PC-3 (cell line): ENCODE measurements at regions not wholly inside any gene's neighbourhood (a gene's known extent, or its start where the extent isn't known, plus 50 kb on each side); places are given as distances from the start of the nearest gene placed in this dataset.
"Not testable (repeated sequence)": the region's sequence is repeated elsewhere in the genome, so short reads cannot be mapped to it uniquely, and the experiment has no call there.

Experiments used
- ATAC-seq: fragments of 200-7000 bp; cut with Tn5 transposase; 2 replicates; pipeline ENCODE4 v1.9.1; 2020; ENCODE audit warnings: mild to moderate bottlenecking, moderate library complexity
- BruUV-seq: library from RNA; stranded (reverse); fragments of 400-500 nt; replicated peaks from 2 replicates; lab custom pipeline; 2021; lab: Mats Ljungman, UMichigan
- CTCF ChIA-PET: fragments of 300-600 bp; sonication (Branson Sonifier 250); formaldehyde crosslinking; loops from one replicate; lab custom pipeline; 2022; ENCODE audit warnings: antibody characterized with exemption; lab: Charles Lee
- POLR2A ChIA-PET: fragments of 300-600 bp; sonication (Branson Sonifier 250); formaldehyde crosslinking; loops from one replicate; lab custom pipeline; 2022; ENCODE audit warnings: antibody characterized with exemption; ENCODE audit not compliant: unreplicated experiment; lab: Charles Lee
- DNase-seq: peaks from one replicate; pipeline ENCODE4 v3.0.0-alpha.2; 2015
- H2AFZ ChIP-seq: fragments of 300-600 bp; sonication (generic); 2 replicates; pipeline ENCODE4 v1.6.0; 2016; ENCODE audit warnings: antibody characterized with exemption, low read length
- H3F3A ChIP-seq: fragments of 300-600 bp; sonication (generic); one replicate; pipeline ENCODE4 v1.6.0; 2017; ENCODE audit warnings: antibody characterized with exemption, low read length, control low read depth, mild to moderate bottlenecking; ENCODE audit not compliant: unreplicated experiment
- H3K27ac ChIP-seq: fragments of 300-600 bp; sonication (generic); 2 replicates; pipeline ENCODE4 v1.5.1; 2016; ENCODE audit warnings: mild to moderate bottlenecking, low read length
- H3K27me3 ChIP-seq: fragments of 300-600 bp; sonication (generic); 2 replicates; pipeline ENCODE4 v1.6.1; 2016; ENCODE audit warnings: low read length, mixed read lengths
- H3K36me3 ChIP-seq: fragments of 300-600 bp; sonication (generic); 2 replicates; pipeline ENCODE4 v1.6.1; 2016; ENCODE audit warnings: low read depth, mixed run types, low read length, mixed read lengths
- H3K4me1 ChIP-seq: fragments of 300-600 bp; sonication (generic); 2 replicates; pipeline ENCODE4 v1.5.1; 2016; ENCODE audit warnings: low read length; ENCODE audit not compliant: insufficient read depth
- H3K4me2 ChIP-seq: fragments of 300-600 bp; sonication (generic); 2 replicates; pipeline ENCODE4 v1.6.0; 2016; ENCODE audit warnings: low read length
- H3K4me3 ChIP-seq: fragments of 300-600 bp; sonication (generic); 2 replicates; pipeline ENCODE4 v1.5.1; 2016; ENCODE audit warnings: mild to moderate bottlenecking, low read length, mixed read lengths
- H3K79me2 ChIP-seq: fragments of 300-600 bp; sonication (generic); 2 replicates; pipeline ENCODE4 v1.6.1; 2017; ENCODE audit warnings: low read length, mixed read lengths
- H3K9ac ChIP-seq: fragments of 300-600 bp; sonication (generic); 2 replicates; pipeline ENCODE4 v1.6.0; 2016; ENCODE audit warnings: mild to moderate bottlenecking, low read length
- H3K9me2 ChIP-seq: fragments of 300-600 bp; sonication (generic); replicated peaks from 2 replicates; pipeline ENCODE4 v1.6.1; 2016; ENCODE audit warnings: mixed run types, low read length, mixed read lengths
- H3K9me3 ChIP-seq: fragments of 300-600 bp; sonication (generic); 2 replicates; pipeline ENCODE4 v1.6.1; 2016; ENCODE audit warnings: low read length, mixed read lengths
- H4K20me1 ChIP-seq: fragments of 300-600 bp; sonication (generic); 2 replicates; pipeline ENCODE4 v1.6.1; 2016; ENCODE audit warnings: low read length, mixed read lengths
- CTCF ChIP-seq: fragments of 300-600 bp; sonication (generic); conservative IDR thresholded peaks from 2 replicates; pipeline ENCODE4 v1.5.1; 2017; ENCODE audit warnings: antibody characterized with exemption, low read depth, mild to moderate bottlenecking, low read length
- EZH2 ChIP-seq: fragments of 300-600 bp; sonication (generic); IDR thresholded peaks from one replicate; pipeline ENCODE4 v1.6.1; 2017; ENCODE audit warnings: antibody characterized with exemption, mild to moderate bottlenecking, low read length; ENCODE audit not compliant: unreplicated experiment
- EZH2phosphoT487 ChIP-seq: fragments of 300-600 bp; sonication (generic); IDR thresholded peaks from 2 replicates; pipeline ENCODE4 v1.6.1; 2018; ENCODE audit warnings: mild to moderate bottlenecking, antibody characterized with exemption, low read length, borderline replicate concordance
- intact Hi-C: fragments of 100-400 bp; cut with micrococcal nuclease; formaldehyde crosslinking; loops from 2 replicates; pipeline ENCODE4 v1.9.0; 2023

- H3K27me3 ChIP-seq: peaks cover 5% of the 10 kb centered on the region
- H3F3A ChIP-seq: no peaks in the 10 kb centered on the region
- no peak for DNase-seq
- H4K20me1 ChIP-seq: no peaks in the 10 kb centered on the region
- ATAC-seq: no peak
- H3K36me3 ChIP-seq: no peaks in the 10 kb centered on the region
- H3K9me2 ChIP-seq: no peaks in the 10 kb centered on the region
- TF ChIP-seq CTCF: no peak
- no peak for TF ChIP-seq EZH2phosphoT487
- no peak for TF ChIP-seq EZH2
- POLR2A ChIA-PET: no interaction called here
- intact Hi-C loops: no loop called here
- no peak overlapping the region for H3K27ac ChIP-seq
- no peak overlapping the region for H3K4me2 ChIP-seq
- H3K4me3 ChIP-seq: no peak overlapping the region
- no peaks in the 10 kb centered on the region for H3K79me2 ChIP-seq
- H2AFZ ChIP-seq: no peak overlapping the region
- no TSS peak for BruUV-seq
- no peak overlapping the region for H3K9ac ChIP-seq
- no peaks in the 10 kb centered on the region for H3K4me1 ChIP-seq
- CTCF ChIA-PET: no interaction called here
- H3K9me3 ChIP-seq: no peaks in the 10 kb centered on the region
Measured at GRCh38 chr13:60273971-60274527, 110.3 kb upstream of the DIAPH3 start.

- no peak for TF ChIP-seq EZH2
- TF ChIP-seq EZH2phosphoT487: no peak
- TF ChIP-seq CTCF: no peak
- Histone ChIP-seq H3K27me3 (peaks cover 11% of the 10 kb centered on the region), H2AFZ (no peak overlapping the region), H4K20me1 (no peaks in the 10 kb centered on the region), H3K79me2 (no peaks in the 10 kb centered on the region), H3K27ac (no peak overlapping the region), H3F3A (no peaks in the 10 kb centered on the region), H3K4me3 (no peak overlapping the region), H3K4me1 (no peaks in the 10 kb centered on the region), H3K9me3 (no peaks in the 10 kb centered on the region), H3K9ac (no peak overlapping the region), H3K4me2 (no peak overlapping the region), H3K9me2 (no peaks in the 10 kb centered on the region), H3K36me3 (no peaks in the 10 kb centered on the region)
- ATAC-seq (no peak), DNase-seq (no peak)
- POLR2A ChIA-PET: no interaction called here
- CTCF ChIA-PET: no interaction called here
- no TSS peak for BruUV-seq
- intact Hi-C loops: no loop called here
Measured at GRCh38 chr13:60274655-60275054, 110.9 kb upstream of the DIAPH3 start.

DNA sequence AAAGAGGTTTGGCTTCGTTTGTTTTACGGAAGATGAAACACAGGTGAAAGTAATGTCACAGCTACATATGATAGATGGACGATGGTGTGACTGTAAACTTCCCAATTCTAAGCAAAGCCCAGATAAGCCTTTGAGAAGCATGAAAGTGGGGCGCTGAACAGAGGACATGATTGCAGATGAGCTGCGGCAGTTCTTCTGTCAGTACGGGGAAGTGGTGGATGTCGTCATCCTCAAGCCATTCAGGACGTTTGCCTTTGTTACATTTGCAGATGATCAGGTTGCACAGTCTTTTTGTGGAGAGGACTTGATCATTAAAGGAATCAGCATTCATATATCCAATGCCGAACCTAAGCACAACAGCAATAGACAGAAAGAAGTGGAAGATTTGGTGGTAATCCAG lies 111.5 kb upstream of the DIAPH3 start:
- no peak overlapping the region for H3K27ac ChIP-seq
- ChIA-PET POLR2A (no interaction called here), CTCF (no interaction called here)
- no peaks in the 10 kb centered on the region for H3K79me2 ChIP-seq
- H3K9me2 ChIP-seq: no peaks in the 10 kb centered on the region
- no peak overlapping the region for H3K9ac ChIP-seq
- no peak overlapping the region for H3K4me2 ChIP-seq
- TF ChIP-seq CTCF (no peak), EZH2 (no peak), EZH2phosphoT487 (no peak)
- BruUV-seq: no TSS peak
- no peak for DNase-seq
- intact Hi-C loops: no loop called here
- no peak overlapping the region for H2AFZ ChIP-seq
- no peaks in the 10 kb centered on the region for H3K4me1 ChIP-seq
- ATAC-seq: no peak
- H3F3A ChIP-seq: no peaks in the 10 kb centered on the region
- H3K36me3 ChIP-seq: no peaks in the 10 kb centered on the region
- H3K9me3 ChIP-seq: no peaks in the 10 kb centered on the region
- no peak overlapping the region for H3K4me3 ChIP-seq
- H3K27me3 ChIP-seq: peaks cover 14% of the 10 kb centered on the region
- H4K20me1 ChIP-seq: no peaks in the 10 kb centered on the region

DNA sequence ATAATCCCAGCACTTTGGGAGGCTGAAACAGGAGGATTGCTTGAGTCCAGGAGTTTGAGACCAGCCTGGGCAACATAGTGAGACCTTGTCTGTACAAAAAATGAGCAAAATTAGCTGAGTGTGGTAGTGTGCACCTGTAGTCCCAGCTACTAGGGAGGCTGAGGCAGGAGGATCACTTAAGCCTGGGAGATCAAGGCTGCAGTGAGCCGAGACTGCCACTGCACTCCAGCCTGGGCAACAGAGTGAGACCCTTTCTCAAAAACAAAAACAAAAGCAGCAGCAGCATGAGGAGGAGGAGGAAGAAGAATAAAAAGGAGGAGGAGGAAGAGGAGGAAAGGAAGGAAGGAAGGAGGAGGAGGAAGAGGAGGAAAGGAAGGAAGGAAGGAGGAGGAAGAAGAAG lies 116.5 kb upstream of the TDRD3 start:
- H3K9ac ChIP-seq, H3K27ac ChIP-seq, intact Hi-C loops, POLR2A ChIA-PET, CTCF ChIA-PET, H3F3A ChIP-seq, H3K4me3 ChIP-seq, H3K9me3 ChIP-seq, BruUV-seq, H2AFZ ChIP-seq, H3K36me3 ChIP-seq, DNase-seq, H3K4me2 ChIP-seq, H3K9me2 ChIP-seq, H4K20me1 ChIP-seq, H3K79me2 ChIP-seq, H3K4me1 ChIP-seq, ATAC-seq: not testable (repeated sequence)
- peaks cover 31% of the 10 kb centered on the region for H3K27me3 ChIP-seq
